Mesodermal cell (in vitro differentiated cells): ENCODE measurements at regions not wholly inside any gene's neighbourhood (a gene's known extent, or its start where the extent isn't known, plus 50 kb on each side); places are given as distances from the start of the nearest gene placed in this dataset.

Experiments used
- H3K27ac ChIP-seq: 2 replicates; pipeline ENCODE4 v1.7.0; 2013; ENCODE audit warnings: mild to moderate bottlenecking, low read depth, low read length, moderate library complexity; ENCODE audit not compliant: severe bottlenecking
- H3K36me3 ChIP-seq: 2 replicates; pipeline ENCODE4 v1.7.1; 2013; ENCODE audit warnings: mild to moderate bottlenecking, low read length, moderate library complexity; ENCODE audit not compliant: control insufficient read depth, insufficient read depth
- H3K4me1 ChIP-seq: one replicate; pipeline ENCODE4 v1.7.1; 2013; ENCODE audit warnings: mild to moderate bottlenecking, low read length; ENCODE audit not compliant: insufficient read depth, control insufficient read depth, poor library complexity, severe bottlenecking
- H3K4me3 ChIP-seq: 2 replicates; pipeline ENCODE4 v1.7.0; 2013; ENCODE audit warnings: low read length, control low read depth, mild to moderate bottlenecking; ENCODE audit not compliant: insufficient read depth, poor library complexity, severe bottlenecking; ENCODE audit errors: extremely low read depth
- H3K9me3 ChIP-seq: 2 replicates; pipeline ENCODE4 v1.7.1; 2013; ENCODE audit warnings: mild to moderate bottlenecking, low read length, moderate library complexity; ENCODE audit not compliant: control insufficient read depth
- WGBS, 2 experiments: methylation state at CpG; one replicate each; pipeline ENCODE4 v1.1.5; 2013; ENCODE audit warnings: missing lambda C conversion rate in 2 of 2; ENCODE audit not compliant: insufficient coverage in 2 of 2; 5-methylcytosine and 5-hydroxymethylcytosine counted together

DNA sequence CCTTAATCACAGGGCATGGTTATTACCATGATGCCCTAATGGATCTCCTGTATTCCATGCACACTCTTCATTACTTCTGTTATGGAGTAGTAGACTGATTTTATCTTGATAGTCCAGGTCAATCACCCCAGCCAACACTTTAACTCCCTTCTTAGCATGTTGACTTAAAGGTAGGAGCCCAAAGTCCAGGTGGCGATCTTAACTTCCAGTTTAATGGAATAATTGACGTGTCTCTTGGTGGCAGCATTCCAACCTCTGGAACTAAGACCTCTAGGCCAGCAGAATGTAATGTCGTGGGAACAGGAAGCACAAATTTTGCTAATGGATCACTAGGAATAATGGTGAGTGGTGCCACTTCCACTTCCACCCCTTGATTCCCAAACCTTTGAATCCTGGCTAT is 687.2 kb upstream of the SGO1 start:
- no peak overlapping the region for H3K27ac ChIP-seq
- H3K9me3 ChIP-seq = no peaks in the 10 kb centered on the region
- 85 to 97% methylated on average over 3 of the region's 3 CpGs for WGBS, 2 experiments

GRCh38 chr3:20870106-20870899 is 684.3 kb upstream of the SGO1 start:
- Histone ChIP-seq H3K4me3 (no peak overlapping the region), H3K9me3 (no peaks in the 10 kb centered on the region)
- 93 to 100% methylated on average over 1 to 3 of the region's 4 CpGs for WGBS, 2 experiments

More for the DNA sequence above, 687.2 kb upstream of the SGO1 start:
- H3K4me3 ChIP-seq = no peak overlapping the region
- H3K36me3 ChIP-seq = no peaks in the 10 kb centered on the region
- H3K4me1 ChIP-seq = no peaks in the 10 kb centered on the region

DNA sequence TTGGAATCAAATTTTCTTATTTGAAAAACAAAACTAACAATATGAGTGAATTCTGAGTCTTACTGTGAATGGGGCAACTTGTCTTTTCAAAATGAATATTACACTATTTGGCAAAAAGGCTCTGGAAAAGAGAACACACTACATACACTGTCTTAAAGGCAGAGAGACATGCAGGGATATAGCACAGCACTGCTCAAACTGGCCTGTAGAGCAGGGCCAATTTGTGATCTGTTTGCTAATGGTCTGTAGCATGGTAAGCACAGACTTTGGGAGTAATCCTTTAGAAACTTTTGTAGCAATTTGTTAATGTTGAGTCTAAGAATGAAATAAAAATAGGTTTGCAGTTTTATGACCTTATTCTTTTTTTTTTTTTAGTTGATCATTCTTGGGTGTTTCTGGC is 679.8 kb upstream of the SGO1 start:
- no peak overlapping the region for H3K27ac ChIP-seq
- H3K36me3 ChIP-seq = no peaks in the 10 kb centered on the region
- H3K4me3 ChIP-seq = no peak overlapping the region
- no peaks in the 10 kb centered on the region for H3K9me3 ChIP-seq
- no peaks in the 10 kb centered on the region for H3K4me1 ChIP-seq

More at GRCh38 chr3:20870106-20870899, 684.3 kb upstream of the SGO1 start:
- Histone ChIP-seq H3K36me3 (no peaks in the 10 kb centered on the region), H3K27ac (no peak overlapping the region), H3K4me1 (no peaks in the 10 kb centered on the region)

- Histone ChIP-seq H3K27ac (no peak overlapping the region), H3K4me1 (no peaks in the 10 kb centered on the region), H3K4me3 (no peak overlapping the region), H3K9me3 (no peaks in the 10 kb centered on the region), H3K36me3 (no peaks in the 10 kb centered on the region)
- WGBS, 2 experiments = 92 to 93% methylated on average over 2 to 3 of the region's 4 CpGs
These were observed 675.4 kb upstream of the SGO1 start for GRCh38 chr3:20861454-20861853.

GRCh38 chr3:20857636-20858035 is 671.6 kb upstream of the SGO1 start:
- WGBS, 2 experiments = 86 to 100% methylated on average over 1 to 2 of the region's 2 CpGs
- H3K4me3 ChIP-seq = no peak overlapping the region
- H3K27ac ChIP-seq = no peak overlapping the region
- no peaks in the 10 kb centered on the region for H3K36me3 ChIP-seq
- H3K9me3 ChIP-seq = no peaks in the 10 kb centered on the region
- no peaks in the 10 kb centered on the region for H3K4me1 ChIP-seq

- Histone ChIP-seq H3K9me3 (no peaks in the 10 kb centered on the region), H3K36me3 (no peaks in the 10 kb centered on the region), H3K27ac (no peak overlapping the region), H3K4me3 (no peak overlapping the region), H3K4me1 (no peaks in the 10 kb centered on the region)
- 78 to 83% methylated on average over 1 of the region's 1 CpG for WGBS, 2 experiments
These were observed 667.9 kb upstream of the SGO1 start for GRCh38 chr3:20853890-20854289.

GRCh38 chr3:20852712-20853111 is 666.7 kb upstream of the SGO1 start:
- WGBS, 2 experiments = 92 to 97% methylated on average over 2 of the region's 2 CpGs
- H3K9me3 ChIP-seq = no peaks in the 10 kb centered on the region
- no peaks in the 10 kb centered on the region for H3K36me3 ChIP-seq
- no peak overlapping the region for H3K4me3 ChIP-seq
- no peak overlapping the region for H3K27ac ChIP-seq
- no peaks in the 10 kb centered on the region for H3K4me1 ChIP-seq

GRCh38 chr3:20849975-20850374 is 664.0 kb upstream of the SGO1 start:
- H3K4me3 ChIP-seq = no peak overlapping the region
- H3K27ac ChIP-seq = no peak overlapping the region
- no peaks in the 10 kb centered on the region for H3K4me1 ChIP-seq
- WGBS, 2 experiments = 81 to 91% methylated on average over 4 of the region's 5 CpGs
- H3K9me3 ChIP-seq = no peaks in the 10 kb centered on the region
- no peaks in the 10 kb centered on the region for H3K36me3 ChIP-seq

- 100% methylated on average over 1 to 2 of the region's 3 CpGs for WGBS, 2 experiments
- H3K27ac ChIP-seq = no peak overlapping the region
These were observed 660.8 kb upstream of the SGO1 start for GRCh38 chr3:20846832-20847231.

DNA sequence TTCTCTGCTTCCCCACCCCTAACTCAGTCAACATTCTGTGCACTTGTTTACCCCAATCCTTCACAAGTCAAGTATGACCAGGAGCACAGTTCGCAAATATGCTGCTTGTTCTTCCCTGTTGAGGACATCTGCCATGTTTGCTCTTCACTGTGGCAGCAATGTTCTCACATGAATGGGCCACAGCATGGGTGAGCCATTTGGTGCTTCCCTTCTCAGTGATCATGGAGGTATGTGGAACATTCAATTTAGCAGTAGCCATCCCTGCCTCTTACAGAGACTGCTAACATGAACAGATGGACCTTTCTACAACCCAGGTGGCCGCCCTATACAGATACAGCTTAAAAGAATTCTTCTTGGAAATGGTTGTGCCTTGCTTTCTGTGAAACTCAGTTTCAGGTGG is 660.1 kb upstream of the SGO1 start:
- Histone ChIP-seq H3K27ac (no peak overlapping the region), H3K36me3 (no peaks in the 10 kb centered on the region), H3K9me3 (no peaks in the 10 kb centered on the region), H3K4me3 (no peak overlapping the region), H3K4me1 (no peaks in the 10 kb centered on the region)
- 100% methylated on average over 1 to 2 of the region's 2 CpGs for WGBS, 2 experiments

More at GRCh38 chr3:20846832-20847231, 660.8 kb upstream of the SGO1 start:
- Histone ChIP-seq H3K36me3 (no peaks in the 10 kb centered on the region), H3K4me3 (no peak overlapping the region), H3K9me3 (no peaks in the 10 kb centered on the region), H3K4me1 (no peaks in the 10 kb centered on the region)

DNA sequence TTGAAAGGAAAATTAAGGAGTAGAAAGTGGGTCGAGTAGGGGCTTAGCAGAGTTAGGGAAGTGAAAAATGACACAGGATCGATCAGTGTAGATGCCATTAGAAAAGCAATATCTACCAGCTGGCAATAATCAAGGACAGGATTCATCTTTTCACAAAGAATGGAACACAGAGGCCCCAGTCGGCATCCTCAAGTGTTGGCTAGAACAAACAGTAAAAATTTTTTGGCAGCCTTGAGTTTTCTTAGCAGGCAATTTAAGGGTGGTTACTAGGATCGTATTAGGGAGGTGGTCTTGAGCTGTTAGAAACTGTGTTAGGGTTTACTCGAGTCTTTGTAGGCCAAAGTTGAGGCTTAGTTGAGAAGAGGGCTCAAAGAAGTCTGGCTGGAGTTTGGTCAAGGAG is 658.8 kb upstream of the SGO1 start:
- WGBS, 2 experiments = 83 to 90% methylated on average over 4 to 5 of the region's 5 CpGs
- H3K9me3 ChIP-seq = no peaks in the 10 kb centered on the region

More for the DNA sequence above, 658.8 kb upstream of the SGO1 start:
- Histone ChIP-seq H3K4me3 (no peak overlapping the region), H3K4me1 (no peaks in the 10 kb centered on the region), H3K36me3 (no peaks in the 10 kb centered on the region), H3K27ac (no peak overlapping the region)
